ENCODE measurements at regions not wholly inside any gene's neighbourhood (a gene's known extent, or its start where the extent isn't known, plus 50 kb on each side); places are given as distances from the start of the nearest gene placed in this dataset.
"Not testable (repeated sequence)": the region's sequence is repeated elsewhere in the genome, so short reads cannot be mapped to it uniquely, and the experiment has no call there.

DNA sequence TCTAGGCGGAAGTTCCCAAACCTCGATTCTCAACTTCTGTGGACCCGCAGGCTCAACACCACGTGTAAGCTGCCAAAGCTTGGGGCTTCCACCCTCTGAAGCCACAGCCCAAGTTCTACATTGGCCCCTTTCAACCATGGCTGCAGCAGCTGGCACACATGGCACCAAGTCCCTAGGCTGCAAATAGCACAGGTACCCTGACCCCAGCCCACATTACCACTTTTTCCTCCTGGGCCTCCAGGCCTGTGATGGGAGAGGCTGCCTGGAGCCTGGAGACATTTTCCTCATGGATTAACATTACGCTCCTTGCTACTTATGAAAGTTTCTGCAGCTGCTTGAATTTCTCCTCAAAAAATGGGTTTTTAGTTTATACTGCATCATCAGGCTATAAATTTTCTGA lies 479.5 kb downstream of the PCDH7 start:
- H2AFZ ChIP-seq (ENCODE audit: insufficient read depth, low read depth, low read length, poor library complexity, severe bottlenecking): no peak overlapping the region
- no peaks in the 10 kb centered on the region for H3K36me3 Mint-ChIP-seq
- H3K4me1 Mint-ChIP-seq: no peaks in the 10 kb centered on the region
- H3K27ac ChIP-seq (ENCODE audit: low read depth in 1 of 2, low read length in 2 of 2): no peak overlapping the region
- H3K36me3 ChIP-seq (replicated peaks in 1 of 2; ENCODE audit: control insufficient read depth in 1 of 2, insufficient read depth in 2 of 2, low read length in 2 of 2): no peaks in the 10 kb centered on the region
- H3K4me3 Mint-ChIP-seq: no peak overlapping the region
- no peaks in the 10 kb centered on the region for H4K20me1 ChIP-seq (ENCODE audit: insufficient read depth, low read length)
- intact Hi-C loops (cut with micrococcal nuclease): no loop called here
- no peak overlapping the region for H3K9ac ChIP-seq (ENCODE audit: insufficient read depth, low read length, poor library complexity, severe bottlenecking)
- H3K27me3 ChIP-seq (ENCODE audit: control insufficient read depth in 2 of 2, insufficient read depth in 2 of 2, low read length in 2 of 2): no peaks in the 10 kb centered on the region
- H3K9me3 ChIP-seq (replicated peaks in 1 of 2; ENCODE audit: control insufficient read depth in 1 of 2, insufficient read depth in 1 of 2, low read length in 2 of 2): peaks cover 22 to 26% of the 10 kb centered on the region in 2 donors
- WGBS (ENCODE audit: insufficient coverage): 97% methylated on average over 5 of the region's 5 CpGs
- no peak overlapping the region for H3K4me2 ChIP-seq (replicated peaks; ENCODE audit: extremely low read depth, low read length, poor library complexity, severe bottlenecking)
- no peak overlapping the region for H3K27ac Mint-ChIP-seq
- peaks cover 0 to 2% (median 0%) of the 10 kb centered on the region in 3 donors for H3K27me3 Mint-ChIP-seq (ENCODE audit: low read depth in 3 of 3)
- peaks cover 7 to 35% (median 15%) of the 10 kb centered on the region in 7 donors for H3K9me3 Mint-ChIP-seq
- no peaks in the 10 kb centered on the region for H3K4me1 ChIP-seq (ENCODE audit: control insufficient read depth in 1 of 2, insufficient read depth in 2 of 2, low read length in 2 of 2)
- DNase-seq: no peak
- TF ChIP-seq, protein P1, sequence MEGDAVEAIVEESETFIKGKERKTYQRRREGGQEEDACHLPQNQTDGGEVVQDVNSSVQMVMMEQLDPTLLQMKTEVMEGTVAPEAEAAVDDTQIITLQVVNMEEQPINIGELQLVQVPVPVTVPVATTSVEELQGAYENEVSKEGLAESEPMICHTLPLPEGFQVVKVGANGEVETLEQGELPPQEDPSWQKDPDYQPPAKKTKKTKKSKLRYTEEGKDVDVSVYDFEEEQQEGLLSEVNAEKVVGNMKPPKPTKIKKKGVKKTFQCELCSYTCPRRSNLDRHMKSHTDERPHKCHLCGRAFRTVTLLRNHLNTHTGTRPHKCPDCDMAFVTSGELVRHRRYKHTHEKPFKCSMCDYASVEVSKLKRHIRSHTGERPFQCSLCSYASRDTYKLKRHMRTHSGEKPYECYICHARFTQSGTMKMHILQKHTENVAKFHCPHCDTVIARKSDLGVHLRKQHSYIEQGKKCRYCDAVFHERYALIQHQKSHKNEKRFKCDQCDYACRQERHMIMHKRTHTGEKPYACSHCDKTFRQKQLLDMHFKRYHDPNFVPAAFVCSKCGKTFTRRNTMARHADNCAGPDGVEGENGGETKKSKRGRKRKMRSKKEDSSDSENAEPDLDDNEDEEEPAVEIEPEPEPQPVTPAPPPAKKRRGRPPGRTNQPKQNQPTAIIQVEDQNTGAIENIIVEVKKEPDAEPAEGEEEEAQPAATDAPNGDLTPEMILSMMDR (IDR thresholded peaks at IDR 0.05): no peak
- no peaks in the 10 kb centered on the region for H3K79me2 ChIP-seq (ENCODE audit: insufficient read depth, low read length)
- H3K4me3 ChIP-seq (replicated peaks in 1 of 3; ENCODE audit: low read depth in 2 of 3, low read length in 3 of 3): no peak overlapping the region

DNA sequence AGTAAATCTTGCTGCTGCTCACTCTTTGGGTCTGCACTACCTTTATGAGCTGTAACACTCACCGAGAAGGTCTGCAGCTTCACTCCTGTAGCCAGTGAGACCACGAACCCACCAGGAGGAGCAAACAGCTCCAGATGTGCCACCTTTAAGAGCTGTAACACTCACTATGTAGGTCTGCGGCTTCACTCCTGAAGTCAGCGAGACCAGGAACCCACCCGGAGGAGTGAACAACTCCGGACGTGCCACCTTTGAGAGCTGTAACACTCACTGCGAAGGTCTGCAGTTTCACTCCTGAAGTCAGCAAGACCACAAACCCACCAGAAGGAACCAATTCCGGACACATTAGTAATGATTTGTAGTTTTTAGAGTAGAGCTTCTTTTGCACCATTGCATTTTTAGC lies 481.9 kb downstream of the PCDH7 start:
- H3K9ac ChIP-seq (ENCODE audit: insufficient read depth, low read length, poor library complexity, severe bottlenecking); H3K79me2 ChIP-seq (ENCODE audit: insufficient read depth, low read length); H2AFZ ChIP-seq (ENCODE audit: insufficient read depth, low read depth, low read length, poor library complexity, severe bottlenecking); H3K27ac Mint-ChIP-seq; intact Hi-C loops (cut with micrococcal nuclease); H3K27me3 ChIP-seq (ENCODE audit: control insufficient read depth in 2 of 2, insufficient read depth in 2 of 2, low read length in 2 of 2); H3K4me3 Mint-ChIP-seq; H3K27ac ChIP-seq (ENCODE audit: low read depth in 1 of 2, low read length in 2 of 2); H3K36me3 Mint-ChIP-seq; H3K4me2 ChIP-seq (replicated peaks; ENCODE audit: extremely low read depth, low read length, poor library complexity, severe bottlenecking); H3K4me1 Mint-ChIP-seq; H4K20me1 ChIP-seq (ENCODE audit: insufficient read depth, low read length); DNase-seq; H3K27me3 Mint-ChIP-seq (ENCODE audit: low read depth in 3 of 3); H3K4me1 ChIP-seq (ENCODE audit: control insufficient read depth in 1 of 2, insufficient read depth in 2 of 2, low read length in 2 of 2); H3K4me3 ChIP-seq (replicated peaks in 1 of 3; ENCODE audit: low read depth in 2 of 3, low read length in 3 of 3); H3K36me3 ChIP-seq (replicated peaks in 1 of 2; ENCODE audit: control insufficient read depth in 1 of 2, insufficient read depth in 2 of 2, low read length in 2 of 2): not testable (repeated sequence)
- WGBS (ENCODE audit: insufficient coverage): 92% methylated on average over 5 of the region's 9 CpGs
- peaks cover 7 to 30% (median 15%) of the 10 kb centered on the region in 7 donors for H3K9me3 Mint-ChIP-seq
- H3K9me3 ChIP-seq (replicated peaks in 1 of 2; ENCODE audit: control insufficient read depth in 1 of 2, insufficient read depth in 1 of 2, low read length in 2 of 2): peaks cover 20 to 22% of the 10 kb centered on the region in 2 donors
